Neural cell (in vitro differentiated cells): ENCODE measurements at regions not wholly inside any gene's neighbourhood (a gene's known extent, or its start where the extent isn't known, plus 50 kb on each side); places are given as distances from the start of the nearest gene placed in this dataset.

Experiments
- H2AFZ ChIP-seq: fragments of 200-600, 300-800 bp; sonication (generic), shearing (Covaris generic); 2 replicates; pipeline ENCODE4 v1.6.0; 2014; ENCODE audit warnings: low read depth, mild to moderate bottlenecking, antibody characterized with exemption, low read length, moderate library complexity
- H3F3A ChIP-seq: fragments of 200-600 bp; shearing (Covaris generic); 2 replicates; pipeline ENCODE4 v1.6.1; 2016; ENCODE audit warnings: mild to moderate bottlenecking, moderate library complexity, mixed read lengths, antibody characterized with exemption, low read length; ENCODE audit not compliant: insufficient read depth, poor library complexity, severe bottlenecking
- H3K27ac ChIP-seq: fragments of 200-600, 300-800 bp; sonication (generic), shearing (Covaris generic); 2 replicates; pipeline ENCODE4 v1.5.1; 2014; ENCODE audit warnings: mild to moderate bottlenecking, low read length, moderate library complexity
- H3K27me3 ChIP-seq: fragments of 300-800, 200-600 bp; sonication (generic), shearing (Covaris generic); 2 replicates; pipeline ENCODE4 v1.6.0; 2014; ENCODE audit warnings: mild to moderate bottlenecking, low read depth, low read length, moderate library complexity; ENCODE audit not compliant: insufficient read depth
- H3K36me3 ChIP-seq: fragments of 300-800, 200-600 bp; sonication (generic), shearing (Covaris generic); 2 replicates; pipeline ENCODE4 v1.5.1; 2014; ENCODE audit warnings: mild to moderate bottlenecking, antibody characterized with exemption, low read length, moderate library complexity; ENCODE audit not compliant: insufficient read depth
- H3K4me2 ChIP-seq: fragments of 300-800, 200-600 bp; sonication (generic), shearing (Covaris generic); 2 replicates; pipeline ENCODE4 v1.6.0; 2014; ENCODE audit warnings: mild to moderate bottlenecking, low read length
- H3K4me3 ChIP-seq: fragments of 300-800, 200-600 bp; sonication (generic), shearing (Covaris generic); 2 replicates; pipeline ENCODE4 v1.5.1; 2014; ENCODE audit warnings: mild to moderate bottlenecking, low read length, moderate library complexity
- H3K79me2 ChIP-seq: fragments of 200-600 bp; shearing (Covaris generic); replicated peaks from 2 replicates; pipeline ENCODE4 v1.6.0; 2014; ENCODE audit warnings: mild to moderate bottlenecking, low read length, moderate library complexity; ENCODE audit not compliant: insufficient read depth
- H3K9ac ChIP-seq: fragments of 300-800, 200-600 bp; sonication (generic), shearing (Covaris generic); 2 replicates; pipeline ENCODE4 v1.6.1; 2016; ENCODE audit warnings: mild to moderate bottlenecking, low read length, mixed read lengths
- H3K9me2 ChIP-seq: fragments of 200-600 bp; shearing (Covaris generic); 2 replicates; pipeline ENCODE4 v1.6.1; 2016; ENCODE audit warnings: mild to moderate bottlenecking, low read length, mixed read lengths; ENCODE audit not compliant: insufficient read depth
- H3K9me3 ChIP-seq: fragments of 200-600, 300-800 bp; sonication (generic), shearing (Covaris generic); 2 replicates; pipeline ENCODE4 v1.6.1; 2016; ENCODE audit warnings: mild to moderate bottlenecking, mixed run types, low read length, moderate library complexity, mixed read lengths
- H4K20me1 ChIP-seq: fragments of 200-600 bp; shearing (Covaris generic); 2 replicates; pipeline ENCODE4 v1.6.1; 2016; ENCODE audit warnings: mild to moderate bottlenecking, mixed run types; ENCODE audit not compliant: insufficient read depth
- CTCF ChIP-seq: fragments of 450-650 bp; IDR thresholded peaks from 2 replicates; pipeline ENCODE4 v1.5.1; 2014; ENCODE audit warnings: antibody characterized with exemption, mild to moderate bottlenecking, moderate library complexity; ENCODE audit not compliant: poor library complexity, severe bottlenecking
- EP300 ChIP-seq: fragments of 450-650 bp; conservative IDR thresholded peaks from 2 replicates; pipeline ENCODE4 v1.6.1; 2014; ENCODE audit warnings: antibody characterized with exemption, mild to moderate bottlenecking, moderate library complexity; ENCODE audit not compliant: poor library complexity, severe bottlenecking
- EZH2 ChIP-seq: fragments of 200-600, 300-800 bp; shearing (Covaris generic), sonication (generic); IDR thresholded peaks from 2 replicates; pipeline ENCODE4 v1.6.1; 2014; ENCODE audit warnings: antibody characterized with exemption, low read length, borderline replicate concordance, mild to moderate bottlenecking; ENCODE audit not compliant: insufficient read depth, poor library complexity, severe bottlenecking
- MXI1 ChIP-seq: fragments of 450-650 bp; conservative IDR thresholded peaks from 2 replicates; pipeline ENCODE4 v1.6.1; 2014; ENCODE audit warnings: antibody characterized with exemption, mild to moderate bottlenecking; ENCODE audit not compliant: poor library complexity, severe bottlenecking
- POLR2AphosphoS5 ChIP-seq: IDR thresholded peaks from 2 replicates; pipeline ENCODE4 v1.6.1; 2012
- RAD21 ChIP-seq: fragments of 450-650 bp; conservative IDR thresholded peaks from 2 replicates; pipeline ENCODE4 v1.6.1; 2014; ENCODE audit warnings: antibody characterized with exemption, mild to moderate bottlenecking, moderate library complexity
- REST ChIP-seq: IDR thresholded peaks from 2 replicates; pipeline ENCODE4 v1.6.1; 2012; ENCODE audit warnings: borderline replicate concordance
- SMC3 ChIP-seq: fragments of 450-650 bp; conservative IDR thresholded peaks from 2 replicates; pipeline ENCODE4 v1.6.1; 2014; ENCODE audit warnings: antibody characterized with exemption, mild to moderate bottlenecking, moderate library complexity; ENCODE audit not compliant: poor library complexity
- TAF1 ChIP-seq: IDR thresholded peaks from 2 replicates; pipeline ENCODE4 v1.6.1; 2012; ENCODE audit warnings: low read depth

GRCh38 chr4:19941434-19941833 lies 310.3 kb upstream of the SLIT2 start:
- Histone ChIP-seq H3K9ac (no peak overlapping the region), H3K9me3 (no peaks in the 10 kb centered on the region), H3F3A (no peaks in the 10 kb centered on the region), H3K4me3 (no peak overlapping the region), H4K20me1 (no peaks in the 10 kb centered on the region), H3K36me3 (no peaks in the 10 kb centered on the region), H3K4me2 (no peak overlapping the region), H3K27me3 (no peaks in the 10 kb centered on the region), H3K79me2 (no peaks in the 10 kb centered on the region), H3K9me2 (no peaks in the 10 kb centered on the region), H3K27ac (no peak overlapping the region), H2AFZ (no peak overlapping the region)
- TF ChIP-seq RAD21 (no peak), POLR2AphosphoS5 (no peak), REST (no peak), CTCF (no peak), TAF1 (no peak), EP300 (no peak), MXI1 (no peak), SMC3 (no peak), EZH2 (no peak)

GRCh38 chr4:19940861-19941260 lies 310.8 kb upstream of the SLIT2 start:
- TF ChIP-seq SMC3 (no peak), CTCF (no peak), POLR2AphosphoS5 (peak; percentile 90), EP300 (peak; percentile 98), RAD21 (no peak), REST (peak; percentile 84), MXI1 (no peak), EZH2 (no peak), TAF1 (no peak)
- Histone ChIP-seq H3F3A (no peaks in the 10 kb centered on the region), H3K9me2 (no peaks in the 10 kb centered on the region), H3K27ac (no peak overlapping the region), H3K4me2 (no peak overlapping the region), H3K36me3 (no peaks in the 10 kb centered on the region), H3K27me3 (no peaks in the 10 kb centered on the region), H4K20me1 (no peaks in the 10 kb centered on the region), H3K9me3 (no peaks in the 10 kb centered on the region), H3K79me2 (no peaks in the 10 kb centered on the region), H3K9ac (no peak overlapping the region), H2AFZ (no peak overlapping the region), H3K4me3 (no peak overlapping the region)
